ENCODE measurements at regions not wholly inside any gene's neighbourhood (a gene's known extent, or its start where the extent isn't known, plus 50 kb on each side); places are given as distances from the start of the nearest gene placed in this dataset.

GRCh38 chr9:99336005-99336404 lies 113.9 kb downstream of the SEC61B start:
- TF ChIP-seq CTCF (IDR thresholded peaks at IDR 0.05) (no peak), POLR2AphosphoS5 (IDR thresholded peaks at IDR 0.05; ENCODE audit: insufficient read depth in 1 of 2, low read depth in 1 of 2) (no peak), POLR2A (IDR thresholded peaks at IDR 0.05) (no peak)

Data from vagina (tissue), 2 donors.